ENCODE measurements at regions not wholly inside any gene's neighbourhood (a gene's known extent, or its start where the extent isn't known, plus 50 kb on each side); places are given as distances from the start of the nearest gene placed in this dataset.

DNA sequence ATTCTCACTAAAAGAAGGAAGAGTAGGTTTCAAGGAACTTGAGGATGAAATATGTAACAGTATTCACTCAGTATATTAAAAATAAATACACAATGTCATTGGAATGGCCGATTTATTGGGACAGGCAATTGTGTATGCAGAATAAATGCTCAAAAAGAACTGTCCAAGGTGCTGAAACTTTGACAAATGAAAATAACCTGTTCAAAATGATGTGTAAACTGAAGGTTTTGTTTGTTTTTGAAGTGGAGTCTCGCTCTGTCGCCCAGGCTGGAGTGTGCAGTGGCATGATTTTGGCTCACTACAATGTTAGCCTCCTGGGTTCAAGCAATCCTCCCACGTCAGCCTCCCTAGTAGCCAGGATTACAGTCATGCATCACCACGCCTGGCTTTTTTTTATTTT lies 318.7 kb upstream of the RBFOX1 start:
- DNase-seq = no peak

DNA sequence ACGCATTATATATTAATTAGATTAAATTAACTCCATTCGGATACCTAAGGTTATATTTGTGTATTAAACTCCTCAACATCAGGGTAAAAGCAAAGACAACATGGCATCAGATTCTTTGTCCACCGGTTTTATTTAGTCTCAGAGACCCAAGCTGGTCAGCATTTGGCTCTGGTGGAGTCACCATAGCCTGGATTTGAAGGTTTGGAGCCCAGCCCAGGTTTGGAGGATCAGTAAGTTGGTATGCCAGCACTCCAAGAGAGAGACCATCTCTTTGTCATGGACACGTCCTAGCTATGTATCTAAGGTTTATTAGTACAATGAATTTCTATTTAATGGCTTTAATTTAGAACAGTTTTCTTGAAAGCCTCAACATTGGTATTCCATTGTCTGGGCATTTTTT lies 328.4 kb upstream of the RBFOX1 start:
- DNase-seq = no peak

DNA sequence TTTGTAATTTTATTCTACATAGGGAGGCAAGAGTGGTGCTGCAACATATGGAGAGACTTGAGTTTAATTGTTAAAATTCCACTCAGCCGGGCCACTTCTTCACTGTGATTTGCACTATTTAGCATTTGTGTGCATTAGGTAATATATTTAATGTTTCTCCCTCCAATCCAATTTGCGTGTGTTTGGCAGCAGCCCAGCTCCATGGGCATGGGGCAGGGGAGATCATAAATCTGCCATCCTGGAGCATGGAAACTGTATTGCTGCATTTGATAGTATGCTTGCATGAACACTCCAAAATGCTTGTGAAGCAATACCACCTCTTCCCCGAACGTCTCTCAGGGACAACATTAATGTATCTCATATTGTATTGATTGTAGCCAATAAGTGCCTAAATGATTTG lies 339.1 kb upstream of the RBFOX1 start:
- DNase-seq = peak; percentile 29

DNA sequence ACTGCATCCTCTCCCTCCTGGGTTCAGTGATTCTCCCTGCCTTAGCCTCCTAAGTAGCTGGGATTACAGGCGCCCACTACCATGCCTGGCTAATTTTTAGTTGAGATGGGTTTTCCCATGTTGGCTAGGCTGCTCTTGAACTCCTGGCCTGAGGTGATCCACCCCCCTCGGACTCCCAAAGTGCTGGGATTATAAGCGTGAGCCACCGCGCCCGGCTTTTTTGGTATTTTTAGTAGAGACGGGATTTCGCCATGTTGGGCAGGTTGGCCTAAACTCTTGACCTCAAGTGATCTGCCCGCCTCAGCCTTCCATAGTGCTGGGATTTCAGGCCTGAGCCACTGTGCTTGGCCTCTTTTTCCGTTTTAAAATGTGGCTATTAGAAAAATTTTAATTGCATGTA lies 343.8 kb upstream of the RBFOX1 start:
- no peak for DNase-seq

DNA sequence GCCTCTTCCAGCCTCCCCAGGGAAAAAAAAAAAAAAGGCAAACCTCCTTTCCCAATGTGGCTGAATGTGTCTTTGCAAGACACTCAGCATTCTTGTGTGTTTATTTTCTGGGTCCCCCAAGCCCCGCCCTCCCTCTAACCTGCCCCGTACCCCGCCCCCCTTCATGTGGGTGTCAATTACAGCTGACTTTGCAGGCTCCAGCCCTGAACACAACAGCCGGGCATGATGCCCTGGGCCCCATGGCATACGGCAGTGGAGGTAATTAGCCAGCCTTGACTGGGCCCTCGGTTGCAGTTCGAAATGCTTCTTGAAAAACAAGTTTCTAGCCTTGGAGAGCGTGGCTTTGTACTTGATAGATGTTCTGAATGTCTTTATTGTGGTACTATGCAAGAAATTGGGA lies 354.7 kb upstream of the RBFOX1 start:
- DNase-seq = no peak

DNA sequence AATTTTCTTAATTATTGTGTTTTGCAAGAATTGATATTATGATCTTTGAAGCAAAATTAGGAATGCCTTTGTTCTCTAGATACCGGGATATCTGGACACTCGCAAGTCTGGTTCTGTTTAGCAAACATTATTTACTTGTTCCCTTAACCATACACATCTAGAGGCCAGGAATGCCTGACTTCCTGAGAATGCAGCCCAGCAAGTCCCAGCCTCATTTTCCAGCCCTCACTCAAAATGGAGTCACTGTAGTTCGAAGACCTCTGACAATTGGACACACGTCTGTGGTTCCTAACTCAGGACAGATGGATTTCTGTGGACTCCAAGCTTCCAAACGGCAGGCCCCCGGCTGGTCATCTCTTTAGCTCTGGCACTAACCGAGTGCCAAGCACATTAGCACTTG lies 355.4 kb upstream of the RBFOX1 start:
- no peak for DNase-seq

DNA sequence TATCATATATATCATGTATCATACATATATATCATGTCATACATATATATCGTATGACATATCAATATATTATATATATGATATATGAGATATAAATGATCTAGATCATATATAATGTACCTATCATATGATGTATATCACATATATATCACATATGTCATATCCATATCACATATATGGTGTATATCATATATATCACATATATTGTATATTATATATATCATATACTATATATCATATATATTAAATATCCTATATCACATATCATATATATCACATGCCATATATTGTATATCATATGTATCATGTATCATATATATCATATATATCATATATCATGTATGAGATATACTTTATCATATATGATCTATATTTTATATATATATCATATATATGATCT lies 355.9 kb upstream of the RBFOX1 start:
- DNase-seq = no peak

DNA sequence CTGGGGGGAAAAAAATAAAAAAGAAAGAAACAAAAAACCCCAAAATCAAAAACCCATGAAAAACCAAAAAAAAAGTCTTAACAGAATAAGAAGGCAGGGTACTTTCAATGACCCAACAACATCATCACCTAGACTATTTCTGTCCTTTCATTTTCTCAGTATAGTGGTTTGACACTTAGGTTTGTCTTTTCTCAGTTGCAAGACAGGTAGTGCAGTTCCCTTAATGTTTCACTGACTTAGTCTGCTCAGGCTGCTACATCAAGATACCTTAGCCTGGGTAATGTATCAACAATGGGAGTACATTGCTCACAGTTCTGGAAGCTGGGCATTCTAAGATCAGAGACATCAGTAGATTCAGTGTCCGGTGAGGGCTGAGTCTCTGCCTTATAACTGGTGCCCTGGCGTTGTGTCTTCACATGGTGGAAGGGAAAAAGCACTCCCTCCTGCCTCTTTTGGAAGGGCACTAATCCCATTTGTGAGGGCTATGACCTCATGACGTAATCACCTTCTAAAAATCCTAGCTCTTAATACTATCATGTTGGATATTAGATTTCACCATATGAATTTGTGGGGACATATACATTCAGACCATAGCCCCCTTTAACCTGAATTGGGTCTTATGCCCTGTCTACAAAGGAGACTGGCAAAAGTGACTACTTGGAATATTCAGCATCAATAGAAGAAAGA lies 362.3 kb upstream of the RBFOX1 start:
- no peak for DNase-seq

DNA sequence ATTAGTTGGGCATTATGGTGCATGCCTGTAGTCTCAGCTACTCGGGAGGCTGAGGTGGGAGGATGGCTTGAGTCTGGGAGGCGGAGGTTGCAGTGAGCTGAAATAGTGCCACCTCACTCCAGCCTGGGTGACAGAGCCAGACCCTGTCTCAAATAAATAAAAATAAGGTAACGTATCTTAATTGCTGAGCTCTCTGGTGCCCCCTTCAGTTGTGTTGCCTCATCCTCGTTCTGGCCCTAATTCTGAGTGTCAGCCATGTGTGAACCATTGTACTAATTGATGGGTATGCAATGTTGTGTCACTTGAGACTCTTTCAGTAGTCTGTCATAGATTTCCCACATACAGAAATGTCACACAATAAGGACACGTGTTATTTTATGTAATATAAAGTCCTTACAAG lies 363.1 kb upstream of the RBFOX1 start:
- DNase-seq = no peak

DNA sequence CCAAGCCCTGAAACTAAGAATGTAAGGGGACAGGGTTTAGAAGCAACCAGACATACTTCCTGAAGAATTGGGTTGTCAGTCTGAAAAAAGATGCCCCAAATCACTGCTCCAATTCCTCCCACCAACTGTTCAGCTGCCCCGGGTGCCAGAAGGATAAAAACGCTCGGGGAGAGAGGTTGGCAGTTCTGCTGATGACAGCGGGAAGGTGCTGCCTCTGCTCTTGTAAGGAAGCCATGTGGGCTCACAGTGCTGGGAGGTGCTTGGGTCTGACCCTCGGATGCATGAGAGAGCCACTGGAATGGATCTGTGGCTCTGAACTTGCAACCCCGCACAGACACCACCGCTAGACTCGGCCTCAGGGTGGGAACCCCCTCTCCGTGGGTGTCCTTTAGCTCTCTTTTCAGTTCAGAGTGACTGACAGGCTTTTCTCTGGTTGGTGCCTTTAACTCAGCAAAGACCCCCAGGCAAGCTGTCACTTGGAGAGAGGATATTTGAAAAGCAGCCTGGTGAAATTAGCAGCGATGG lies 364.8 kb upstream of the RBFOX1 start:
- DNase-seq = no peak

DNA sequence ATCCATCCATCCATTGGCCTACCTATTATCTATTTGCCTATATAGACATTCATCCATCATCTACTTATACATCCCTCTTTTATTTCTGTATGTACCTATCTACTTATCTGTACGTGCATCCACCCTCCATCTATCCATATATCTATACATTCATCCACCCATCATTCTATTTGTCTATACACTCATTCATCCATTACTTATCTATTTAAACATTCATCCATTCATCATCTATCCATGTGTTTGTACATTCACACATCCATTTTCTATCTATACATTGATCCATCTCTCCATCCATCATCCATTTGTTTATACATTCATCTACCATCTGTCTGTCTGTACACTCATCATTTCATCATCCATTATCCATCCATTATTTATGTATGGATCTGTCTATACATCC lies 365.7 kb upstream of the RBFOX1 start:
- no peak for DNase-seq

DNA sequence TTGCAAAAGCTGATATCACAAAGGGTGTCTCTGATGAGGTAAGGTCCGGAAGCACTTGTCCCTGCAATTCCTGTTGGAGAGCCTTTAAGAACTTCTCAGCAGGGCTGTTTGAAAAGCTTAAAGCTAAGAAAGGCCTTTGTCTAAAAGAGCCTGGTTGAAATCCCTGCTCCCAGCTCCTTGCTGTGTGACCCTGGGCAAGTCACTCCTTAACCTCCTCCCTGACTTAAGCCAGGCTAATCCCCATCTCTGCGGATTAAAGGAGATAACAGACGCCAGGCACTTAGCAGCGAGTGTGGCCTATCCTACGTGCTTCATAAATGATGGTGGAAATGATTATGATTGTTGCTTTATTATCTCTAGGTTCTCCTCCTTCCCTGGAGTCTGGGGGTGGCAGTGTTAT lies 368.0 kb upstream of the RBFOX1 start:
- no peak for DNase-seq

DNA sequence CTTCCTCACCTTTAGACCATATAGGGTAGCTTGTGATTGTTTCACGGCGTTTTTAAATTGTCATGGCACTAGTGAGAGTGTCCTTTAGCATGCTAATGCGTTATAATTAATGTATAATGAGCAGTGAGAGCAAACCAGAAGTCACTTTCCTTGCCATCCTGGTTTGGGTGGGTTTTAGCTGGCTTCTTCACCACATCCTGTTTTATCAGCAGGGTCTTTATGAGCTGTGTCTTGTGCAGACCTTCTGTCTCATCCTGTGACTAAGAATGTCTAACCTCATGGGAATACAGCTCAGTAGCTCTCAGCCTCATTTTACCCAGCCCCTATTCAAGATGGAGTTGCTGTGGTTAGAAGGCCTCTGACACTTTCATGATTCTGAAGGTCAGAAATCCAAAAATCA lies 370.9 kb upstream of the RBFOX1 start:
- DNase-seq = no peak

DNA sequence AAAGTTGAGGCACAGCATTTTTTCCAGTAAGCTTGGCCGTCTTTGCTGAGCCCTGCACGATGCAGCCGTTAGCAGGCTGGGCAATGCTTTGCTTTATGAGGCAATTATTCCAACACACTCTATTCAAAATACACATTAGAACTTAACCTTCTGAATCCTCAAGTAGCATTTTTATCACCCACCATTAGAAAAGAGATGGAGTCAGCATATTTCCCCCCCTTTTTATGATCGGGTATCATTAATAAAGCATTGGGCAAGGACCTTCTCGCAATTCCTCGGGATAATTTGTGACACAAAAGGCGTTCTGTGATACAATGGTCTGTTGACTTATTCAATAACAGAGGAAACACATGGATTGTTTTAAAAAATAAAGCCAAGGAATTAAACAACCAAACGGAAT lies 374.5 kb upstream of the RBFOX1 start:
- no peak for DNase-seq

DNA sequence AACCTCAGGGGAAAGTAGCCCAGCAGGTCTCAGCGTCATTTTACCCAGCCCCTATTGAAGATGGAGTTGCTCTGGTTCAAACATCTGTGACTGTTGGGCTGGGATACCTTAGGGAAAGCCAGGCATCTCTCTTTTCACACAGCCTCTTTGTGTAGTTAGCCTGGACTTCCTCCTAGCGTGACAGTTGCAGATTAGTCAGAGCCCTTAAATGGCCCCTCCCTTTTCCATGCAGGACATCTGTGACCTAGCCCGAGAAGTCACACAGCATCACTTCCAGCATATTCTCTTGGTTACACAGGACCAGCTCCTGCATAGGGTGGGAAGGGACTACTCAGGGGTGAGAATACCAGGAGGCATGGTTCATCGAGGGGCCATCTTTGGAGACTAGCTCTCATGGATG lies 375.0 kb upstream of the RBFOX1 start:
- no peak for DNase-seq

DNA sequence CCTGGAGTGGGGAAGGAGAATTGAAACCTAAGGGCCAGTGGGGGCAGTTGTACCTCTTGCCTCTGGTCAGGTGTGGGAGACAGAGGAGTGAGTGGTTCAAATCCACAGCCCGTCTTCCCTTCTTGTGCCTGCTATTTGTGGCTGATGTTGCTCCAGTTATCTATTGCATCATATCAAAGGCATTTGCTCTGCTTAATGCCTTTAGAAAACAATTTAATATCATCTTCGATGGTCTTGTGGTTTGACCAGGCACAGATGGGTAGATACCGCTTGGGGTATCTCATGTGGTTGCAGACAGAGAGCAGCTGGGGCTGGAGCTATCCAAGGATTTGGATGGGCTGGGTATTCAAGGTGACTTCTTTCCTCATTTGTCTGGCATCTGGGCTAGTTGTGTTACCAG lies 376.1 kb upstream of the RBFOX1 start:
- DNase-seq = no peak

DNA sequence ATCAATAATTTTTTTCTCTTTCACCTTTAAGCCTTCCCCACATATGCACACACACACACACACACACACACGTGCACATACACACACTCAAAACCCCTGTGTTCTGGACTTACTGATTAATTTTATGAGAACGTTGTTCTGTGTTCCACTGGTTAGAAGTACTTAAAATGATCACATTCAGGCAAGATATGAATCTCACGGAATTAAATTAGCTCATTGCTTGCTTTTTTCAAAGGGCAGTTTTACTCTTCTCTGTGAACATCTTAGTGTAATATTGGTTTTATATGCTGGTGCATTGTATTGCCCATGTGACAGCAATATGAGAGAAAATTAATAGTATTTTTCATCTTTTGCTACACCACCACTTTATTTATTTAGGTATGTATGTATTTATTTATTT lies 377.3 kb upstream of the RBFOX1 start:
- no peak for DNase-seq

DNA sequence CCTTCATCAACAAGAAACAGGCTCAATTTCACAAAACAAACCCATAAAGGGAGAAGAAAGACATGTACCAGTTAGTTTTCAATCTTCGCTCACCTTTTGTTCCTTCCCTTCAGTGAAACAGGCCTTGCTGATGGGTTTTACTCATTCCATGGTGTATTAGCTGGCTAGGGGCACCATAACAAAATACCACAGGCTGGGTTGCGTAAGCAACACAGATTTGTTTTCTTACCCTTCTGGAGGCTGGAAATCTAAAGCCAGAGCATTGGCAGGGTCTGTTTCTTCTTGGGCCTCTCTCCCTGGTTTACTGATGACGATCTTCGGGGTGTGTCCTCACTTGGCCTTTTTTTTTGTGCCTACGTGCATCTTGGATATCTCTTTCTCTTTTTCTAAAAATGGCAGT lies 383.4 kb upstream of the RBFOX1 start:
- no peak for DNase-seq

DNA sequence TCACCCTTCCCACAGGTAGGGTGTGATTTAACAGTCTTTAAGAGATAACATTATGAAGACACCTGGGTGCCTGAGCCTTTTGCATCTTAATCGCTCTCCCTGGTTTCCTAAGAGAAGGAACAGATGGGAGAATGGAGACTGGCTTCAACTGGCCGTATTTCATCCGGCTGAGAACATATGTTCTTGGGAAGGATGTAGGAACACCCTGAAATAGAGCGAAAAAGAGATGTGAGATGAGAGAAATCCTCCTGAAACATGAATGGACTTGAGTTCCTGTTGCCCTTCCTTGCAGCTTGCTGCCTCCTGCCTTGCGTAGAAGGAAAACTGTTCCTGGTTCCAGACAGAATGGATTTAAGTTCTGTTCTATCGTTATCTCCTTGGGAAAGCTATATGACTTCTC lies 385.4 kb upstream of the RBFOX1 start:
- no peak for DNase-seq

DNA sequence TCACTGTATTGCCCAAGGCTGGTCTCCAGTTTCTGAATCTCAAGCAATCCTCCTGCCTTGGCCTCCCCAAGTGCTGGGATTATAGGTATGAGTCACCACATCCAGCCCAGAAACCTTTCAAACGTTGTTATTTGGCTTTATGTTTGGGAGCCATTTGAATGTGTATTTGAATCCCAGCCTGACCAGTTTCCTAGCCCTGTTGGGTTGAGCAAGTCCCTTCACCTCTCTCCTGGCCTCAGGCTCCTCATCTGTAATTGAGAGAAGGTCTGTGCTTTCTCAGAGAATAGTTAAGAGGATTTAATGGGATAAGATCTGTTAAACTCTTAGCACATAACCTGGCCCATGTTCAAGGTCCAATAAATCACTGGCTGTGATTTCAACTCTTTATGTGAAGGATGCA lies 385.8 kb upstream of the RBFOX1 start:
- DNase-seq = no peak

DNA sequence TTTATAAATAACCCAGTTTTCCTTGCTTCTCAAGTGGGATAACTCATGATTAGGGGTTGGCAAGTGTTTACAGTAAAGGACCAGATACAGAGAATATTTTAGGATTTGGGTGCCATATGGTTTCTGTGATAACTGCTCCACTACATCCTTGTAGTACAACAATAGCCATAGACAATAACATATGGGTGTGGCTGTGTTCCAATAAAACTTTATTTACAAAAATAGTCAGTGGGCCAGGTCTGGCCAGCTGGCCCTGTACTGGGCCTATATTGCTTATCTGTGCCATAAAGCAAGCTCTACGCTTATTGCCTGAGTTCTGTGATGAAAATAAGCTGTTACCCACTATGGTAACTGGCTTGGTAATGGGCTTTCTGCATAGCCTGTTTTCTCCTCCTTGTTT lies 386.5 kb upstream of the RBFOX1 start:
- no peak for DNase-seq

DNA sequence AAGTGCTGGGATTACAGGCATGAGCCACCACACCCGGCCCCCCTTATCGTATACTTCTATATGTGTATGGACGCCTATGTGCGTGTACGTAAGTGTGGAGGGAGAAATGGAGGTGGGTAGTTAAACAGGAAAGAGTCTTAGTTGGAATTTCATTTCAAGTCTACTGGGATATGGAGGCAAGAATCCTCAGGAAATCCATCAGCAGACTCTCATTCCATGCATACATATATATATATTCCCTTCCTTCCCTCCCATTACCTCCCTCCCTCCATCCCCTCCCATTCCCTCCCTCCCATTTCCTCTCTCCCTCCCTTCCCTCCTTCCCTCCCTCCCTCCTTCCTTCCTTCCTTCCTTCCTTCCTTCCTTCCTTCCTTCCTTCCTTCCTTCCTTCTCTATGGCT lies 391.7 kb upstream of the RBFOX1 start:
- DNase-seq = no peak

DNA sequence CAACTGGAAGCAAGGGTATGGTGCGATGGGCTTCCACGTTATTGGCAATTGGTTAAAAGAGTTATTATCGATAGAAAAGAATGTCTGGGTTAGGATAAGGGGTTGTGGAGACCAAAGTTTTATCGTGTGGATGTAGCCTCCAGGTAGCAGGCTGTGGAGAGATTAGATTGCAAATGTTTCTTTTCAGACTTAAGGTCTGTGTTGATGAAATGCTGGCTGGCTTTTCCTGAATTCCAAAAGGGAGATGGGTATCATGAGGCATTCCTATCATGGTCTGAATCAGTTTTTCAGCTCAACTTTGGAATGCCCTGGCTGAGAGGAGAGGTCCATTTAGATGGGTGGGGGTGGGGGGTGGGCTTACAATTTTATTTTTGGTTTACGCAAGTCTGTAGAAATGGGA lies 395.0 kb upstream of the RBFOX1 start:
- no peak for DNase-seq

DNA sequence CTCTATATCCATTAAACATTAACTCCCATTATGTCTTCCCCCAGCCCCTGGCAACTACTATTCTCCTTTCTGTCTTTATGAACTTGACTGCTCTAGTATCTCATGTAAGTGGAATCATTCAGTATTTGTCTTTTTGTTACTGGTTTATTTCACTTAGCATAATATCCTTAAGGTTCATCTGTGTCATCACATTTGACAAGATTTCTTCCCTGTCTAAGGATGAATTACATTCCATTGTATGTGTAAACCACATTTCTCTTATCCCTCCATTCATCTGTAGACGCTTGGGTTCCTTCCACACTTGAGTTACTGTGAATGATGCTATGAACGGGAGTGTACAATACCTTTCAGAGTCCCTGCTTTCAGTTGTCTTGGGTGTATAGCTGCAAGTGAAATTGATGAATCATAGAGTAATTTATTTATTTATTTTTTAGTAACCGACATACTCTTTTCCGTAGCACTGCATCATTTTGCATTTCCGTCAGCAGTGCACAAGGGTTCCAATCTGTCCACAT lies 399.7 kb upstream of the RBFOX1 start:
- no peak for DNase-seq

DNA sequence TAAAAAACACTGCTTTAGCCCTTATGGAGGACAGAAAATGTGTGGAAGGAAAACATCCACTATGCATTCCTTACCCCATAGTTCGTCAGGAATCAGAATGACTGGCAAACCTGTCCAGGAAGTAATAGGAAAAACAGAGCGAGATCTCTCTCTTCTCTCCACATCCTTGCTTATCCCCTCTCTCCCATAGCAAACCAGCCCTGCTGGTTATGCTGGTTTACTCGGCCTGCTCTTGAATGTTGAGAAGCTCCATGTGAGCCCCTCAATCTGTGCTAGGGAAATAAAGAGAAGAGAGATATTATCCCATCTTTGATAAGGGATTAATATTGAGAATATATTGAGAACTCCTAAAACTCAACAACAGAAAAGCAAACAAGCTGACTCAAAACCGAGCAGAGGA lies 402.8 kb upstream of the RBFOX1 start:
- DNase-seq = no peak
